Activated CD4-positive, alpha-beta T cell treated with anti-CD3 and anti-CD28 coated beads, Interleukin-2, amount 10 ng/mL, durations not matched to agents 7 days and 5 days (primary cell): ENCODE measurements at regions not wholly inside any gene's neighbourhood (a gene's known extent, or its start where the extent isn't known, plus 50 kb on each side); places are given as distances from the start of the nearest gene placed in this dataset.

Experiments used
- CTCF ChIA-PET: fragments of 350-600 bp; sonication (Branson Sonifier 250); formaldehyde crosslinking; loops from one replicate; lab custom pipeline; 2021; ENCODE audit warnings: antibody characterized with exemption; lab: Charles Lee
- POLR2A ChIA-PET: fragments of 350-600 bp; sonication (Branson Sonifier 250); formaldehyde crosslinking; loops from one replicate; lab custom pipeline; 2021; ENCODE audit warnings: antibody characterized with exemption; lab: Charles Lee
- DNase-seq: peaks from one replicate; pipeline ENCODE4 v3.0.0-alpha.2; 2020
- H3K27ac Mint-ChIP-seq: one replicate; pipeline ENCODE4 v1.8.0; 2021; ENCODE audit warnings: mild to moderate bottlenecking, moderate library complexity, mixed read lengths
- H3K27me3 Mint-ChIP-seq: one replicate; pipeline ENCODE4 v1.8.0; 2021; ENCODE audit warnings: mixed read lengths
- H3K36me3 Mint-ChIP-seq: one replicate; pipeline ENCODE4 v1.8.0; 2021; ENCODE audit warnings: low read depth, mixed read lengths
- H3K4me1 Mint-ChIP-seq: one replicate; pipeline ENCODE4 v1.8.0; 2021; ENCODE audit warnings: mixed read lengths
- H3K4me3 Mint-ChIP-seq: one replicate; pipeline ENCODE4 v1.8.0; 2021; ENCODE audit warnings: mild to moderate bottlenecking, moderate library complexity, mixed read lengths
- H3K9me3 Mint-ChIP-seq: one replicate; pipeline ENCODE4 v1.8.0; 2021; ENCODE audit warnings: mixed read lengths

GRCh38 chr12:46558677-46559076 lies 186.1 kb upstream of the SLC38A2 start:
- CTCF ChIA-PET: no interaction called here
- Mint-ChIP-seq H3K27me3 (no peaks in the 10 kb centered on the region), H3K9me3 (peaks cover 10% of the 10 kb centered on the region), H3K4me1 (peaks cover 15% of the 10 kb centered on the region), H3K36me3 (peaks cover 12% of the 10 kb centered on the region), H3K4me3 (no peak overlapping the region), H3K27ac (no peak overlapping the region)
- POLR2A ChIA-PET: no interaction called here
- DNase-seq: no peak

GRCh38 chr12:46557539-46558373 lies 185.2 kb upstream of the SLC38A2 start:
- no peak for DNase-seq
- H3K9me3 Mint-ChIP-seq: peaks cover 10% of the 10 kb centered on the region
- H3K27me3 Mint-ChIP-seq: no peaks in the 10 kb centered on the region
- no peak overlapping the region for H3K27ac Mint-ChIP-seq
- H3K36me3 Mint-ChIP-seq: peaks cover 12% of the 10 kb centered on the region
- CTCF ChIA-PET: interaction anchor here (1.4 kb wide), 1 partner anchor 11 kb away, joined by 4 read pairs; no protein-coding TSS in a partner anchor
- no peak overlapping the region for H3K4me3 Mint-ChIP-seq
- H3K4me1 Mint-ChIP-seq: peaks cover 12% of the 10 kb centered on the region
- POLR2A ChIA-PET: no interaction called here

- no peak for DNase-seq
- Mint-ChIP-seq H3K9me3 (peaks cover 7% of the 10 kb centered on the region), H3K4me1 (peaks cover 8% of the 10 kb centered on the region), H3K27ac (no peak overlapping the region), H3K36me3 (peaks cover 12% of the 10 kb centered on the region), H3K4me3 (no peak overlapping the region), H3K27me3 (no peaks in the 10 kb centered on the region)
- ChIA-PET CTCF (interaction anchor here (0.8 to 1.4 kb wide), 3 partner anchors 10 to 26 kb away, joined by 3 to 4 read pairs (median 3); no protein-coding TSS in a partner anchor), POLR2A (no interaction called here)
These were observed 184.4 kb upstream of the SLC38A2 start for GRCh38 chr12:46556819-46557524.

DNA sequence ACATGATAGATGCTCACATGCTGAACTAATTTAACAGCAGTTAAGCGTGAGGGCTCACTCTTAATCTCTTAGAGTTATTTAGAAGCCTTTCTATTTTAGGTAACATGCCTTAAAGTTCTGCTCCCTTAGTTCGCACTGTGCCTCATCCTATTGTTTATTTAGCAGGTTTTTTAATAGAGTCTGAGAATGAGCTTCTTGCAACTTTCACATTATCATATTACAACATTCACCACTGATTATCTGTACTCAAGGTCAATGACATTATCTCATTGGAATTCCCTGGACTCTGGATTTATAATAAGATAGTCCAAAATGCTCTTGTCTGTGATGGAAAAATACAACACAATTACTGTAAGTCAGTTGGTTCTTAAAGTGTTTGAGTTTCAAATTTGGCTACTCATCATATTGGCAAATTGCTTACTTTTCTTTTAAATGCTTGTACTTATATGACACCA lies 183.6 kb upstream of the SLC38A2 start:
- DNase-seq: no peak
- H3K27me3 Mint-ChIP-seq: no peaks in the 10 kb centered on the region
- H3K9me3 Mint-ChIP-seq: peaks cover 7% of the 10 kb centered on the region
- ChIA-PET POLR2A (no interaction called here), CTCF (interaction anchor here (1.3 to 1.4 kb wide), 2 partner anchors 9 to 24 kb away, joined by 3 to 4 read pairs; no protein-coding TSS in a partner anchor)
- no peak overlapping the region for H3K27ac Mint-ChIP-seq
- peaks cover 16% of the 10 kb centered on the region for H3K36me3 Mint-ChIP-seq
- H3K4me3 Mint-ChIP-seq: no peak overlapping the region
- H3K4me1 Mint-ChIP-seq: peaks cover 14% of the 10 kb centered on the region

GRCh38 chr12:46555406-46555852 lies 182.9 kb upstream of the SLC38A2 start:
- Mint-ChIP-seq H3K4me1 (peaks cover 20% of the 10 kb centered on the region), H3K27me3 (no peaks in the 10 kb centered on the region), H3K36me3 (peaks cover 21% of the 10 kb centered on the region), H3K9me3 (peaks cover 7% of the 10 kb centered on the region), H3K27ac (no peak overlapping the region), H3K4me3 (no peak overlapping the region)
- no peak for DNase-seq
- ChIA-PET CTCF (interaction anchor here (1.3 kb wide), 1 partner anchor 25 kb away, joined by 3 read pairs; no protein-coding TSS in a partner anchor), POLR2A (no interaction called here)

- Mint-ChIP-seq H3K4me1 (peaks cover 29% of the 10 kb centered on the region), H3K9me3 (peaks cover 10% of the 10 kb centered on the region), H3K4me3 (no peak overlapping the region), H3K36me3 (peaks cover 26% of the 10 kb centered on the region), H3K27ac (no peak overlapping the region), H3K27me3 (no peaks in the 10 kb centered on the region)
- DNase-seq: no peak
- CTCF ChIA-PET: interaction anchor here (1.7 kb wide), 1 partner anchor 30 kb away, joined by 3 read pairs; no protein-coding TSS in a partner anchor
- POLR2A ChIA-PET: no interaction called here
These were observed 181.9 kb upstream of the SLC38A2 start for GRCh38 chr12:46554460-46554859.

- Mint-ChIP-seq H3K4me3 (no peak overlapping the region), H3K27me3 (no peaks in the 10 kb centered on the region), H3K27ac (no peak overlapping the region), H3K4me1 (peaks cover 34% of the 10 kb centered on the region), H3K36me3 (peaks cover 27% of the 10 kb centered on the region), H3K9me3 (peaks cover 10% of the 10 kb centered on the region)
- no peak for DNase-seq
- POLR2A ChIA-PET: no interaction called here
- CTCF ChIA-PET: interaction anchor here (1.7 kb wide), 1 partner anchor 30 kb away, joined by 3 read pairs; no protein-coding TSS in a partner anchor
These were observed 181.3 kb upstream of the SLC38A2 start for GRCh38 chr12:46553911-46554310.

- ChIA-PET CTCF (interaction anchor here (1.7 kb wide), 1 partner anchor 29 kb away, joined by 3 read pairs; no protein-coding TSS in a partner anchor), POLR2A (no interaction called here)
- no peak for DNase-seq
- Mint-ChIP-seq H3K36me3 (peaks cover 29% of the 10 kb centered on the region), H3K4me3 (no peak overlapping the region), H3K4me1 (peaks cover 39% of the 10 kb centered on the region), H3K9me3 (peaks cover 15% of the 10 kb centered on the region), H3K27ac (no peak overlapping the region), H3K27me3 (no peaks in the 10 kb centered on the region)
These were observed 180.7 kb upstream of the SLC38A2 start for GRCh38 chr12:46553266-46553665.

- peak overlapping the region; percentile 87 for H3K27ac Mint-ChIP-seq
- H3K36me3 Mint-ChIP-seq: peaks cover 33% of the 10 kb centered on the region
- H3K9me3 Mint-ChIP-seq: peaks cover 27% of the 10 kb centered on the region
- H3K27me3 Mint-ChIP-seq: no peaks in the 10 kb centered on the region
- H3K4me1 Mint-ChIP-seq: peaks cover 56% of the 10 kb centered on the region
- ChIA-PET POLR2A (interaction anchor here (1.7 kb wide), 1 partner anchor 27 kb away, joined by 9 read pairs; no protein-coding TSS in a partner anchor), CTCF (interaction anchor here (0.7 to 2.1 kb wide), 2 partner anchors 27 to 183 kb away, joined by 3 to 8 read pairs; no protein-coding TSS in a partner anchor)
- DNase-seq: no peak
- H3K4me3 Mint-ChIP-seq: peak overlapping the region; percentile 46
These were observed 177.8 kb upstream of the SLC38A2 start for GRCh38 chr12:46550266-46550879.

- peak; percentile 35 for DNase-seq
- CTCF ChIA-PET: interaction anchor here (0.6 to 2.1 kb wide), 2 partner anchors 26 to 78 kb away, joined by 6 to 8 read pairs; no protein-coding TSS in a partner anchor
- Mint-ChIP-seq H3K4me1 (peaks cover 56% of the 10 kb centered on the region), H3K27me3 (no peaks in the 10 kb centered on the region), H3K9me3 (peaks cover 24% of the 10 kb centered on the region), H3K27ac (peak overlapping the region; percentile 87), H3K36me3 (peaks cover 31% of the 10 kb centered on the region), H3K4me3 (peak overlapping the region; percentile 46)
- POLR2A ChIA-PET: interaction anchor here (0.7 to 1.7 kb wide), 2 partner anchors 26 to 577 kb away, joined by 5 to 9 read pairs; no protein-coding TSS in a partner anchor
These were observed 177.1 kb upstream of the SLC38A2 start for GRCh38 chr12:46549527-46550265.

DNA sequence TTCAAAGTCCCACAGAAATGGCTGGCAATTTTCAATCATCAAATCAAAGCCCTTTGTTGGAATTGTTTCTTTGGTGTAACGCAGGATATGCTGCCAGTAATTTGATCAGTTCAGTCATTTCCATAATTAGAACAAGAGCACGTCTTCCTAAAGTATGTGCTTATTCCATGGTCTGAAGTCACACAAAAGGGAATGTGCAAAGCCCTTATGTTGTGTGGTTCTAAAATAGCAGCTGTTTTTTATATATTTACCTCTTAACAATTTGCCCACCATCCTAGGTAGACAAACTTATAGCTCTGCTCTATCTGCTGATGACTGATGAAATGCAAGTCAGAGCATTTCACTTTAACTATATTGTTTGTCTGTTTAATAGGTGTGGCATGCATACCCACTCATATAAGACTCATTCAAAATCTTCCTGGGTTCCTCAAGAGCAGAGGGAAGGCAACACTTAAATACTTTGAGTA lies 176.1 kb upstream of the SLC38A2 start:
- Mint-ChIP-seq H3K4me1 (peaks cover 56% of the 10 kb centered on the region), H3K36me3 (peaks cover 37% of the 10 kb centered on the region), H3K9me3 (peaks cover 28% of the 10 kb centered on the region), H3K27ac (peak overlapping the region; percentile 87), H3K4me3 (no peak overlapping the region), H3K27me3 (no peaks in the 10 kb centered on the region)
- no peak for DNase-seq
- POLR2A ChIA-PET: interaction anchor here (1.7 kb wide), 1 partner anchor 25 kb away, joined by 9 read pairs; no protein-coding TSS in a partner anchor
- CTCF ChIA-PET: interaction anchor here (0.6 to 2.1 kb wide), 3 partner anchors 9 to 301 kb away, joined by 3 to 8 read pairs (median 3); no protein-coding TSS in a partner anchor
